ENCODE measurements at regions not wholly inside any gene's neighbourhood (a gene's known extent, or its start where the extent isn't known, plus 50 kb on each side); places are given as distances from the start of the nearest gene placed in this dataset.

DNA sequence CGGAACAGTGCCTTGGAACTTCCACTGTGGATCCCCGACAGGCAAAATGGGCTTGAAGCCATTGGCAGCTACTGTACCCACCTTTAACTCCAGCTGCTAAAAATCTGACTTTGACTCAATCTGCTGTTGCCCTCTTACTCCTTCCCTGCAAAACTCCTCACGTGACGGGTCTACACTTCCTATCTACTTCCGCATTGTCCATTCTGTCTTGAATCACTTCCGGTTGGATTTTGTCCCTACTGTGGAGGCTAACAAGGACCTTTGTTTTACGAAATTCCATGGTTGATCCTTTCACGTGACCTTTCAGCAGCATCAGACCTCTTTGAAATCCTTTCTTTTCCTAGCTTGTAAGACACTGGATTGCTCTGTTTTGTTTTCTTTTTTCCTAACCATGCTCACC lies 268.4 kb downstream of the PRDM2 start:
- no peak for DNase-seq (ENCODE audit: low read depth)

GRCh38 chr1:13970631-13971247 lies 270.8 kb downstream of the PRDM2 start:
- DNase-seq (ENCODE audit: low read depth): no peak

DNA sequence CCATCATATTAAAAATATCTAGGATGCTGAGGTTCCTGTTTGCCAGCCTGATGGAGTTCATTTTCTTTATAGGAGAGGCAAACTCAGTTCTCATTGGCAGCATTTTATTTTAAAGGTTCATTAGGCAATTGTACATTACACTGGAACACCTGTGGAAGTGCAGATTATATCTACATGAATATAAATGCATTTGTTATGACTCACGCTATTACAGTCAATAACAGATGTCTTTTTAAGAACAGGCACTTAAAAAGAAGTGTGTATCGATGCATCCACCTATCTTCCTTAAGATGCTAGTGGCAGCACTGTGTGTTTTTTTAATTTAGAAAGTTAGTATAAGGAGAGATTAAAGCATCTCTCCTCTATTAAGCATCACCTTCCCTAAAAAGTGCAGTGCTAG lies 276.5 kb downstream of the PRDM2 start:
- no peak for DNase-seq (ENCODE audit: low read depth)

DNA sequence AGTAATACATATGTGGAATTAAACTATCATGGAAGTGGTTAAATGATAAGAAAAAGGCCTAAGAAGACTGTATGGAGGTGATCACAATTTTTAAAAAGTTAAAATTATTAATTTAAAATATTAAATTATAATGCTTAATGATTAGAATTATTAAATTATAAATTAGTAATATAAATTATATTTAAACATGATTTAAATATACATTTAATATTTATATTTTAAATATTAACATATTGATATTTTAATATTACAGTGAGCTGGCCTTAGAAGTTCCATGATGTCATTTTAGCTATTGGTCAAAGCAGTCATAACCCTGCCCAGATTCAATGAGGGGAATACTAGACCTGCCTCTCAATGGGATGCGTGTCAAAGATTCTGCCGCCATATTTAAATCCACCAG lies 281.2 kb downstream of the PRDM2 start:
- no peak for DNase-seq (ENCODE audit: low read depth)

- DNase-seq (ENCODE audit: low read depth): no peak
Measured at GRCh38 chr1:13983393-13983792, 283.4 kb downstream of the PRDM2 start.

- DNase-seq (ENCODE audit: low read depth): no peak
Measured at GRCh38 chr1:13990939-13991338, 291.0 kb downstream of the PRDM2 start.

DNA sequence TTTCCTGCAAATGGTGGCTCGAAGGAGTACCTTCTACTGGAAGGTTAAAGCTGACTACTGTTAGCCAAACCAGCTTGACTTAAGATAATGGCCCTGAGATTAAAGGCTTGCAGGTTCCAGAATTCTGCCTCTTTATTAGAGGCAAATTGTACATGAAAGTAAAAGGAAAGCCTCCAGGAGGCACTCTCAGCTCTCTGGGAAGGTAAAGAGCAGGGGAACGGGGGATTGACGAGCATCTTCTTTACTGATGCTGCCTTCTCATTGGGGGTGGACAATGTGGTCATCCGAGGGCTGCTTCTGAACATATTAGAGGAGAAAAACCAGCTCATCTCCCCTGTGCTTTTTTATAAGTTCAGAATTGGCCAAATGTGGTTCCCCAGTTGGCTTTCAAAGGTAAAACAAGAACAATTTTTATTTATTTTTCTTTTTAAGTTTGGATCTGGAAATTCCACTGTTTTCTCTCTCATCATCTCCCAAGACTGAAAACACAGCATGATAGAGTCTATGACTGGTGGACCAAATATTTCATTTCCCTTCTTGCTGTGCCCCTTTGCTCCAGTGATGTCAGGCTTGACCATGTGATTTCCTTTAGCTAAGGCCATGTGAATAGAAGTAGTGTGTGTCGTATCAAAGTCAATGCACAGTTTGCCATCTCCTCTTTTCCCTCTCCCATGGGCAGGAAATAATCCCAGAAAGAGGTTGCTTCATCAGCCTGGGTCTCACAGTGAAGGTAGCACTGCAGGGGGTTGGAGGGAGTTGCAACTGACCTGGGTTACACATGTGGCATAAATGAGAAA lies 292.7 kb downstream of the PRDM2 start:
- DNase-seq (ENCODE audit: low read depth): no peak

- no peak for DNase-seq (ENCODE audit: low read depth)
Measured at GRCh38 chr1:13994386-13994785, 294.4 kb downstream of the PRDM2 start.

GRCh38 chr1:13996334-13996733 lies 296.3 kb downstream of the PRDM2 start:
- no peak for DNase-seq (ENCODE audit: low read depth)

GRCh38 chr1:14003552-14003951 lies 303.6 kb downstream of the PRDM2 start:
- DNase-seq (ENCODE audit: low read depth): no peak

DNA sequence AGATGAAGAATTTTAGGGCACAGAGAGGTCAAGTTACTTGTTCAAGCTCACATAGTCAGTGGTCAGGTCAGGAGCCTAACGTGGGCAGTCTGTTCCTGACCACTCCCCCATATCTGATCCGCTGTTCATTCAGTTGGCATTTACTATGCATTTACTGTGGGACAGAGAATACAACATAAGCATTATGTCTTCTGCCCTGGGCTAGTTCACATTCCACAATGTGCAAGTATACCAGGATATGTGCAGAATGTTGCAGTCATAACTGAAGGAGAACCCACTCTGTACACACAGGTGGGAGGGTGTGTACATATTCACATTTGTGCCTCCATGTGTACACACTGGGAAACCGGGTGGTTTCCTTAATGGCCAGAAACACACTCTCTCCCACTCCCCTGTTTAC lies 309.6 kb downstream of the PRDM2 start:
- DNase-seq (ENCODE audit: low read depth): no peak

GRCh38 chr1:14010476-14010875 lies 310.5 kb downstream of the PRDM2 start:
- no peak for DNase-seq (ENCODE audit: low read depth)

- no peak for DNase-seq (ENCODE audit: low read depth)
Measured at GRCh38 chr1:14011132-14011531, 311.1 kb downstream of the PRDM2 start.

GRCh38 chr1:14011888-14012287 lies 311.9 kb downstream of the PRDM2 start:
- no peak for DNase-seq (ENCODE audit: low read depth)

GRCh38 chr1:14014929-14015328 lies 314.9 kb downstream of the PRDM2 start:
- no peak for DNase-seq (ENCODE audit: low read depth)

DNA sequence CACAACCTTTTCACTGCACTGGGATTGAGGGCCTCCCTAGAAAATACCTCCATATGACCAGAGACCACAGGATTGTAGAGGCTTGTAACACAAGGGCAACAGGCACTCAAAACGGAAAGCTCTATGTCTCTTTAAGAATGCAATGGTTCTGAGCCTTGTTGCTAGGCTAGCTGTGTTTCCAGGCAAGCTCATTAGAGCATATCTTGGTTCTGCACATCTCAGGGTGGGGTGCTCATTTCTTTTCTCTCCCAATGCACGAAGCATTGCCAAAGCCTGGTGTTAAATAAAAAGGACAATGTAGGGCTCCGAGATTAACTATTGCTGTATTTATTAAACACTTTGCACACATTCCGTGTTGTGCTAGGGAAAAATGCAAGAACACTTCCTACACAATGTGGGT lies 315.9 kb downstream of the PRDM2 start:
- no peak for DNase-seq (ENCODE audit: low read depth)

DNA sequence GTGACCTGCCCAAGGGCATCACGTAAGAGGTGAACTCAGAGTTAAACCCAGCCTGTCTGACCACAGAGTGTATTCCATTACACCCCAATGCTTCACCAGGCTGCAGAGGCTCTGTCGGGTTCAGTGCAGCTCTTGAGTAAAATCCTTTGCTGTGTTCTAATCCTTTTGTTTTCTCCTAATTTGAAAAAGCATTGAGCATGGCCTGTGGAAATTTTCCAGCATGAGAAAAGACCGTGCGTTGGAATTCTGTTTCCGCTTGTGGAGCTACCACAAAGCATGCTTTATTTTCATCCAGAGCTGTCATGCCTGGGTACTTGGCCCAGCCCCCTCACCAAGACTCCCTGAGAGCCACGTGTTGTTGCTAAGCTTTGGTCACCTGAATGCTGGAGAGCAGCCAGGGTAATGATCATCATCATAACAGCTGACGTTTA lies 317.6 kb downstream of the PRDM2 start:
- DNase-seq (ENCODE audit: low read depth): no peak

GRCh38 chr1:14019461-14019860 lies 319.5 kb downstream of the PRDM2 start:
- DNase-seq (ENCODE audit: low read depth): no peak

- no peak for DNase-seq (ENCODE audit: low read depth)
Measured at GRCh38 chr1:14020006-14020405, 320.0 kb downstream of the PRDM2 start.

DNA sequence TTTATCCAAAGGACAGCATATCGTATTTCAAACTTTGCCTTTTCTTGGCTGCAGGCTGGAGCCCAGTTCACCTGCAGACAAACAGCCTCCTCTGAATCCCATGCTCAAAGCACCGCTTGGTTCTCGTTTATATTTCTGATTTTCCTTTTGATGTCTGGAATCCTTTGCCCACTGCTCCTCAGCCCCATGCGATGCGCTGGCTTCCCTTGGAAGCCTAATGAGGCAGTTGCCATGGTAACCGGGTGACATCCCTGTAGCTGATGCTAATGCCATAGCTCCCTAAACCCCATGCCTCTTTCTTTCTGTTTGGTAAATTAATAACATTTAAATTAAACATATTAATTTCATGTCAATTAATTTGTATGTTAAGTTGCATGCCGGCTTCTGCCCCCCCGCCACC lies 327.1 kb downstream of the PRDM2 start:
- no peak for DNase-seq (ENCODE audit: low read depth)

- no peak for DNase-seq (ENCODE audit: low read depth)
Measured at GRCh38 chr1:14031461-14031860, 331.5 kb downstream of the PRDM2 start.

DNA sequence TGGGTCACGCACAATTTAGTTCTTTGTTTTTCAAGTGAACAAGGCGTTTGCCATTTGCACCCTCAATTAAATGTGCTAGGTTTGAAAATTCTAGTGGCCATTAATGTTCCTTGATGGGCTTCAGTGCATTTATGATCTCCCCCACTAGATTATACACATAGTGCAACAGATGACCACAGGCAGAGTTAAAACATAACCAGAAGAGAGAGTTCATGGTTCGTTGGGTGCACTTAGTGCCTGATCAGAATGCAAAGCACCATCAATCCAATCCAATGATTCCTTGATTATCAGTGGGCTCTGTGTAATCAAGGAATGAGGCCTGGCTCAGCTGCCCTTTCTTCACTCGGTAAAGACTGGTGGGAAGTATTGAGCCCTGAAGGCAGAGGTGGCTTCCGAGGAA lies 334.5 kb downstream of the PRDM2 start:
- DNase-seq (ENCODE audit: low read depth): no peak

GRCh38 chr1:14037101-14037847 lies 337.3 kb downstream of the PRDM2 start:
- DNase-seq (ENCODE audit: low read depth): no peak

All from EH (cell line).